Activated naive CD4-positive, alpha-beta T cell treated with Interleukin-2 at 50 U/mL for 16 hours (primary cell): ENCODE measurements at regions not wholly inside any gene's neighbourhood (a gene's known extent, or its start where the extent isn't known, plus 50 kb on each side); places are given as distances from the start of the nearest gene placed in this dataset.

ENCODE experiments used
- DNase-seq: peaks from one replicate; pipeline ENCODE4 v3.0.0-alpha.2; 2020

- no peak for DNase-seq
Observed at GRCh38 chr13:107734891-107735625, 480.3 kb downstream of the LIG4 start.

GRCh38 chr13:107733276-107733675, 482.1 kb downstream of the LIG4 start:
- DNase-seq = no peak

GRCh38 chr13:107730813-107731212, 484.5 kb downstream of the LIG4 start:
- DNase-seq = no peak

GRCh38 chr13:107721125-107721869, 494.0 kb downstream of the LIG4 start:
- no peak for DNase-seq

GRCh38 chr13:107716741-107717140, 498.6 kb downstream of the LIG4 start:
- DNase-seq = no peak

GRCh38 chr13:107716241-107716640, 499.1 kb downstream of the LIG4 start:
- no peak for DNase-seq

GRCh38 chr13:107715496-107715895, 499.8 kb downstream of the LIG4 start:
- no peak for DNase-seq

- no peak for DNase-seq
Observed at GRCh38 chr13:107713314-107713713, 502.0 kb downstream of the LIG4 start.

- DNase-seq = no peak
Observed at GRCh38 chr13:107712145-107712860, 503.0 kb downstream of the LIG4 start.

GRCh38 chr13:107690181-107690580, 525.2 kb downstream of the LIG4 start:
- DNase-seq = no peak

- no peak for DNase-seq
Observed at GRCh38 chr13:107685876-107686275, 529.5 kb downstream of the LIG4 start.

GRCh38 chr13:107681600-107681999, 533.7 kb downstream of the LIG4 start:
- no peak for DNase-seq

- no peak for DNase-seq
Observed at GRCh38 chr13:107680115-107680514, 535.2 kb downstream of the LIG4 start.

- DNase-seq = no peak
Observed at GRCh38 chr13:107678075-107678689, 537.2 kb downstream of the LIG4 start.

- DNase-seq = no peak
Observed at GRCh38 chr13:107675847-107676550, 539.3 kb downstream of the LIG4 start.

- no peak for DNase-seq
Observed at GRCh38 chr13:107669391-107669993, 545.8 kb downstream of the LIG4 start.

GRCh38 chr13:107665926-107666458, 549.3 kb downstream of the LIG4 start:
- no peak for DNase-seq

GRCh38 chr13:107650081-107650701, 565.1 kb downstream of the LIG4 start:
- peak; percentile 2 for DNase-seq

GRCh38 chr13:107649079-107649478, 566.3 kb downstream of the LIG4 start:
- no peak for DNase-seq

- DNase-seq = no peak
Observed at GRCh38 chr13:107644136-107644535, 571.2 kb downstream of the LIG4 start.

GRCh38 chr13:107643615-107644014, 571.7 kb downstream of the LIG4 start:
- no peak for DNase-seq
